Activated CD4-positive, alpha-beta memory T cell treated with anti-CD3 and anti-CD28 coated beads, Interleukin-2, amount 10 ng/mL, durations not matched to agents 7 days and 5 days (primary cell): ENCODE measurements at regions not wholly inside any gene's neighbourhood (a gene's known extent, or its start where the extent isn't known, plus 50 kb on each side); places are given as distances from the start of the nearest gene placed in this dataset.
"Not testable (repeated sequence)": the region's sequence is repeated elsewhere in the genome, so short reads cannot be mapped to it uniquely, and the experiment has no call there.

Source experiments
- CTCF ChIA-PET: fragments of 350-600 bp; sonication (Branson Sonifier 250); formaldehyde crosslinking; loops from one replicate; lab custom pipeline; 2021; ENCODE audit warnings: antibody characterized with exemption, inconsistent platforms; lab: Charles Lee
- POLR2A ChIA-PET: fragments of 350-600 bp; sonication (Branson Sonifier 250); formaldehyde crosslinking; loops from one replicate; lab custom pipeline; 2021; ENCODE audit warnings: antibody characterized with exemption; lab: Charles Lee
- DNase-seq: peaks from one replicate; pipeline ENCODE4 v3.0.0-alpha.2; 2020
- H3K27ac Mint-ChIP-seq: one replicate; pipeline ENCODE4 v1.8.0; 2021; ENCODE audit warnings: mild to moderate bottlenecking, mixed read lengths
- H3K27me3 Mint-ChIP-seq: one replicate; pipeline ENCODE4 v1.8.0; 2021; ENCODE audit warnings: mixed read lengths
- H3K36me3 Mint-ChIP-seq: one replicate; pipeline ENCODE4 v1.8.0; 2021; ENCODE audit warnings: low read depth, mixed read lengths
- H3K4me1 Mint-ChIP-seq: one replicate; pipeline ENCODE4 v1.8.0; 2021; ENCODE audit warnings: mixed read lengths
- H3K4me3 Mint-ChIP-seq: one replicate; pipeline ENCODE4 v1.8.0; 2021; ENCODE audit warnings: mild to moderate bottlenecking, mixed read lengths
- H3K9me3 Mint-ChIP-seq: one replicate; pipeline ENCODE4 v1.8.0; 2021; ENCODE audit warnings: mixed read lengths

DNA sequence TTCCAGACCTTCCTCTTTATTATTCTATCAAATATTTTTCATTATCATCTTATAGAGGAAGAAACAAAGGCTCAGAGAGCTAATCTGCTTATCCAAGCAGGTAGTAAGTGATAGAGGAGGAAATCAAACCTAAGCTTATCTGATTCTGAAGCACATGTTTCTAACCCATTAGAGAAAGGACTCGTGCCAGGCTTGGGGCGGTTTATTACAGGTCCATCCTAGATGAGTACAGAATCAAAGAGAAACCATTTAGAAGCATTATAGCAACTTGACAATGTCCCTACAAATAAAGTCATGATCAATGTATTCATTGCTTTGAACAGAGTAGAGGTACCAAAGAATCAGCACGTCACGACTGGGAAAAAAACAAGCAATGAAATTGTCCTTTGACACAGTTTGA lies 303.0 kb downstream of the CYRIA start:
- DNase-seq = no peak
- ChIA-PET POLR2A (no interaction called here), CTCF (no interaction called here)
- no peaks in the 10 kb centered on the region for H3K36me3 Mint-ChIP-seq
- no peaks in the 10 kb centered on the region for H3K4me1 Mint-ChIP-seq
- H3K27me3 Mint-ChIP-seq = no peaks in the 10 kb centered on the region
- H3K9me3 Mint-ChIP-seq = peaks cover 2% of the 10 kb centered on the region
- no peak overlapping the region for H3K27ac Mint-ChIP-seq
- no peak overlapping the region for H3K4me3 Mint-ChIP-seq

DNA sequence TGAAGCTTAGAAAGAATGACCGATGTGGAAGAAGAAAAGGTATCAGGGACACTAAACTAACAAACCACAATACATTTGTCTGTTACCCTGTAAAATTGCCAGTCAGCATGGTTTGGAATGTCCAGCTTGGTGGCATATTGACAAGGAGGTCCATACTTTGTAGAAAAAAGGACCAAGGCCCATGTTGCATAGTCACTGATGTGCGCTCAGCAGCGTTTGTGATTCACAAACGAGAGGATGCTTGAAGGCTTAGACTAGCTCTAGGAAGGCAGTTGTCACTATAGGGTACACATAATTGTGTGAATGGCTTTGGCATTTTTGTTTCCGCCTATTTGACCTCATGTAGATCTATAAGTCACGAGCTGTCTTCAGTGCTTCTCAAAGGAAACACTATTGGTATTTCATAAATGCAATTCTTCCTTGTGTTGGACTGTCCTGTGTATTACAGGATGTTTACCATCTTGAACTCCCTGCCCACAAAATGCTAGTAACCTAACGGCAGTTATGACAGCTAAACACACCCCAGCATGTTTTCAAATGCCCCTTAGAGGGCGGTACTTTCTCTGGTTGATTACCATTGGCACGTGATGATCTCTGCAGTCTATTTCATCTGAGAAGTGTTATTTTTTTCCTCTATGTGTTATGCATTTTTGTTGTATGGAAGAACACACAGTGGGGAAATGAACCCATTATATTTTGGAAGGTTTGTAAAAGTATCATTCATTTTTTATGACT lies 304.2 kb downstream of the CYRIA start:
- no peak overlapping the region for H3K27ac Mint-ChIP-seq
- no peaks in the 10 kb centered on the region for H3K4me1 Mint-ChIP-seq
- no peaks in the 10 kb centered on the region for H3K36me3 Mint-ChIP-seq
- H3K9me3 Mint-ChIP-seq = peaks cover 2% of the 10 kb centered on the region
- CTCF ChIA-PET = no interaction called here
- H3K4me3 Mint-ChIP-seq = no peak overlapping the region
- no peak for DNase-seq
- POLR2A ChIA-PET = no interaction called here
- no peaks in the 10 kb centered on the region for H3K27me3 Mint-ChIP-seq

- DNase-seq = no peak
- Mint-ChIP-seq H3K4me1 (no peaks in the 10 kb centered on the region), H3K27ac (no peak overlapping the region), H3K27me3 (no peaks in the 10 kb centered on the region), H3K36me3 (no peaks in the 10 kb centered on the region), H3K9me3 (peaks cover 2% of the 10 kb centered on the region), H3K4me3 (no peak overlapping the region)
- CTCF ChIA-PET = no interaction called here
- POLR2A ChIA-PET = no interaction called here
These were observed 305.7 kb downstream of the CYRIA start for GRCh38 chr2:16359961-16360360.

DNA sequence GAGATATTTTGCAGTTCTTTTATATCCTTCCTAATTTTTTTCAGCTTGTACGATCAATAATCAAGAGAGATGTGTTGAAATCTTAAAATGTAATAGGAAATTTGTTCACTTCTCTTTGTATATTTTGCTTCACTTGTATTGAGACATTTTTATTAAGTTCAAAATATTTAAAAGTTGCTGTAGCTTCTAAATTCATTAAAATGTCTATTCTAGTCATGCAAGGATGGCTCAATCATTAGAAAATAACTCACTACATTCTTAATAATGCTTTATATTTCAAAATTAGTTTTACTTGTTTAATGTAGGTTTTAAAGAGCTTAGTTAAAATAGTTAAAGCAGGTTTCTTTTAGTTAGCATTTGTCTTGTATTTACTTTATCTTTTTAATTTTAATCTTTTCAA lies 308.4 kb downstream of the CYRIA start:
- Mint-ChIP-seq H3K27me3 (no peaks in the 10 kb centered on the region), H3K9me3 (peaks cover 2% of the 10 kb centered on the region), H3K4me1 (no peaks in the 10 kb centered on the region), H3K36me3 (no peaks in the 10 kb centered on the region), H3K27ac (no peak overlapping the region), H3K4me3 (no peak overlapping the region)
- no peak for DNase-seq
- CTCF ChIA-PET = no interaction called here
- POLR2A ChIA-PET = no interaction called here

DNA sequence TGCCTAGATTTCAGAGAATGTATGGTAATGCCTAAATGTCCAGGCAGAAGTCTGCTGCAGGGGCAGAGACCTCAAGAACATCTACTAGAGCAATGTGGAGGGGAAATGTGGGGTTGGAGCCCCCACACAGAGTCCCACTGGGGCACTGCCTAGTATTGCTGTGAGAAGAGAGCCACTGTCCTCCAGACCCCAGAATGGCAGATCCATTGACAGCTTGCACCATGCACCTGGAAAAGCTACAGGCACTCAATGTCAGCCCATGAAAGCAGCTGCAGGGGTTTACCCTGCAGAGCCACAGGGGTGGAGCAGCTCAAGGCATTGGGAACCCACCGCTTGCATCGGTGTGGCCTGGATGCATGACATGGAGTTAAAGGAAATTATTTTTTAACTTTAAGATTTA lies 314.1 kb downstream of the CYRIA start:
- Mint-ChIP-seq H3K27me3 (no peaks in the 10 kb centered on the region), H3K36me3 (no peaks in the 10 kb centered on the region), H3K27ac (no peak overlapping the region), H3K4me3 (no peak overlapping the region), H3K4me1 (no peaks in the 10 kb centered on the region), H3K9me3 (peaks cover 9% of the 10 kb centered on the region)
- no peak for DNase-seq
- CTCF ChIA-PET = no interaction called here
- POLR2A ChIA-PET = no interaction called here

GRCh38 chr2:16351137-16351536 lies 314.5 kb downstream of the CYRIA start:
- no peak for DNase-seq
- Mint-ChIP-seq H3K9me3 (peaks cover 9% of the 10 kb centered on the region), H3K4me3 (no peak overlapping the region), H3K36me3 (no peaks in the 10 kb centered on the region), H3K4me1 (no peaks in the 10 kb centered on the region), H3K27me3 (no peaks in the 10 kb centered on the region), H3K27ac (no peak overlapping the region)
- CTCF ChIA-PET = no interaction called here
- POLR2A ChIA-PET = no interaction called here

DNA sequence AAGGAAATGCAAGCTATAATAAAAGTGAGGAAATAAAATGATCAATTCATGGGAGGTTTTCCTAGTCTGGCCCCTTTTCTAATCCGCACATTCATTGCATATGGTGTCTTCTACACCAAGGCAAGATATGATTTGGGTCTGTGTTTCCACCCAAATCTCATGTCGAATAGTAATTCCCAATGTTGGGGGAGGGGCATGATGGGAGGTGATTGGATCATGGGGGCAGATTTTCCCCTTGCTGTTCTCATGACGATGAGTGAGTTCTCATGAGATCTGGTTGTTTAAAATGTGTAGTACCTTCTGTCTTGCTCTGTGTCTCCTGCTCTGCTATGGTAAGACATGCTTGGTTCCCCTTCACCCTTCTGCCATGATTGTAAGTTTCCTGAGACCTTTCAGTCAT lies 315.4 kb downstream of the CYRIA start:
- peaks cover 9% of the 10 kb centered on the region for H3K9me3 Mint-ChIP-seq
- ChIA-PET POLR2A (no interaction called here), CTCF (no interaction called here)
- no peaks in the 10 kb centered on the region for H3K4me1 Mint-ChIP-seq
- H3K36me3 Mint-ChIP-seq = no peaks in the 10 kb centered on the region
- no peak overlapping the region for H3K27ac Mint-ChIP-seq
- no peak overlapping the region for H3K4me3 Mint-ChIP-seq
- no peaks in the 10 kb centered on the region for H3K27me3 Mint-ChIP-seq
- no peak for DNase-seq

DNA sequence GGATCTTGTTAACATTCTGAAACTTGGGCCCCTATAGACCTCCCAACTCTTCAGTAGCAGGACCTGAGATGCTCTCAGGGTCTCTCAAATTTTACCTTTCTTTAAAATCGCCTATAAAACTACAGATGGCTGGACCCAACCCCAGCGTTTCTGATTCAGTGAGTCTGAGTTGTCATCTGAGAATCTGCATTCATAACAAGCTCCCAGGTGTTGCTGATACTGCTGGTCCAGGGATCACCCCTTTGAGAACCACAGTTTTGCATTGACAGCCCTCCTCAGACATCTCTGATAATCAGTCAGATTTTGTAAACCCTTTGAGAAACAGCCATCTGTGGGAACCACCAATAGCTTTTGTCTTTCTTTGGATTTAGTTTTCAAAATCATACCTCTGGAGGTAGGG lies 315.8 kb downstream of the CYRIA start:
- Mint-ChIP-seq H3K27ac (no peak overlapping the region), H3K9me3 (peaks cover 9% of the 10 kb centered on the region), H3K36me3 (no peaks in the 10 kb centered on the region), H3K4me1 (no peaks in the 10 kb centered on the region), H3K4me3 (no peak overlapping the region), H3K27me3 (no peaks in the 10 kb centered on the region)
- POLR2A ChIA-PET = no interaction called here
- DNase-seq = no peak
- CTCF ChIA-PET = no interaction called here

DNA sequence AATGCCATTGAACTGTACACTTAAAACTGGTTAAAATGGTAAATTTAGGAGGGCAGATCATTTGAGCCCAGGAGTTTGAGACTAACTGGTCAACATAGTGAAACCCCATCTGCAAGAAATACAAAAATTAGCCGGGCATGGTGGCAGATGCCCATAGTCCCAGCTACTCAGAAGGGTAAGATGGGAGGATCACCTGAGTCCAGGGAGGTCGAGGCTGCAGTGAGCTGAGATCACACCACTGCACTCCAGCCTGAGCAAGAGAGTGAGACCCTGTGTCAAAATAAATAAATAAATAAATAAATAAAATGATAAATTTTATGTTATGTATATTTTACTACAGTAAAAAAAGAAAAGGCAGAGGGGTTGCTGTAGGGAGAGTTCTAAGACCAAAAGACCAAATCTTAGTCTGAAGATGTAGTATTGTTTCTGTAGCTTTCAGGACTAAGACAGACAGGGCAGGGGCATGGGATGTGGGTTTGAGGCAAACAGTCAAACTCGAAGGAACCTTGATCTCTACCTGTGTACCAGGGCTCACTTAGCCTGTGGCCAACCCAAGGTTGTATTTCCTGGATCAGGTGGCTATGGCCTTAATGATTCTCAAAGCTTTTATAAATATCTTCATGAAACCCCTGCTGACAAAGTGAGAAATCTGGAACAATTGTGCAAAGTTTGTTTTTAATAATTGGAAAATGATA lies 316.7 kb downstream of the CYRIA start:
- ChIA-PET CTCF (no interaction called here), POLR2A (no interaction called here)
- no peak for DNase-seq
- H3K27me3 Mint-ChIP-seq = no peaks in the 10 kb centered on the region
- no peak overlapping the region for H3K27ac Mint-ChIP-seq
- H3K4me3 Mint-ChIP-seq = no peak overlapping the region
- H3K36me3 Mint-ChIP-seq = no peaks in the 10 kb centered on the region
- H3K4me1 Mint-ChIP-seq = no peaks in the 10 kb centered on the region
- peaks cover 9% of the 10 kb centered on the region for H3K9me3 Mint-ChIP-seq

- POLR2A ChIA-PET = no interaction called here
- Mint-ChIP-seq H3K4me1 (no peaks in the 10 kb centered on the region), H3K4me3 (no peak overlapping the region), H3K27ac (no peak overlapping the region), H3K36me3 (no peaks in the 10 kb centered on the region), H3K27me3 (no peaks in the 10 kb centered on the region), H3K9me3 (peaks cover 6% of the 10 kb centered on the region)
- CTCF ChIA-PET = no interaction called here
- no peak for DNase-seq
These were observed 319.0 kb downstream of the CYRIA start for GRCh38 chr2:16346671-16347070.

GRCh38 chr2:16345231-16345630 lies 320.4 kb downstream of the CYRIA start:
- DNase-seq, H3K36me3 Mint-ChIP-seq, H3K27ac Mint-ChIP-seq, CTCF ChIA-PET, H3K4me1 Mint-ChIP-seq, POLR2A ChIA-PET, H3K9me3 Mint-ChIP-seq, H3K27me3 Mint-ChIP-seq, H3K4me3 Mint-ChIP-seq: not testable (repeated sequence)

- ChIA-PET POLR2A (no interaction called here), CTCF (no interaction called here)
- DNase-seq = no peak
- H3K4me3 Mint-ChIP-seq = no peak overlapping the region
- no peaks in the 10 kb centered on the region for H3K36me3 Mint-ChIP-seq
- H3K4me1 Mint-ChIP-seq = no peaks in the 10 kb centered on the region
- H3K27ac Mint-ChIP-seq = no peak overlapping the region
- peaks cover 7% of the 10 kb centered on the region for H3K9me3 Mint-ChIP-seq
- no peaks in the 10 kb centered on the region for H3K27me3 Mint-ChIP-seq
These were observed 326.4 kb downstream of the CYRIA start for GRCh38 chr2:16339206-16339605.

- H3K4me3 Mint-ChIP-seq = no peak overlapping the region
- no peak for DNase-seq
- no peak overlapping the region for H3K27ac Mint-ChIP-seq
- peaks cover 7% of the 10 kb centered on the region for H3K9me3 Mint-ChIP-seq
- CTCF ChIA-PET = no interaction called here
- no peaks in the 10 kb centered on the region for H3K36me3 Mint-ChIP-seq
- no peaks in the 10 kb centered on the region for H3K4me1 Mint-ChIP-seq
- POLR2A ChIA-PET = no interaction called here
- H3K27me3 Mint-ChIP-seq = no peaks in the 10 kb centered on the region
These were observed 327.6 kb downstream of the CYRIA start for GRCh38 chr2:16338026-16338425.

- H3K36me3 Mint-ChIP-seq = no peaks in the 10 kb centered on the region
- peaks cover 7% of the 10 kb centered on the region for H3K9me3 Mint-ChIP-seq
- ChIA-PET POLR2A (no interaction called here), CTCF (no interaction called here)
- H3K27me3 Mint-ChIP-seq = no peaks in the 10 kb centered on the region
- no peaks in the 10 kb centered on the region for H3K4me1 Mint-ChIP-seq
- no peak overlapping the region for H3K27ac Mint-ChIP-seq
- H3K4me3 Mint-ChIP-seq = no peak overlapping the region
- no peak for DNase-seq
These were observed 328.7 kb downstream of the CYRIA start for GRCh38 chr2:16336916-16337315.
